Endothelial cell of umbilical vein (primary cell): ENCODE measurements at regions not wholly inside any gene's neighbourhood (a gene's known extent, or its start where the extent isn't known, plus 50 kb on each side); places are given as distances from the start of the nearest gene placed in this dataset.

Experiments used
- BruUV-seq: library from RNA; stranded (reverse); fragments of 400-500 nt; replicated peaks from 2 replicates; lab custom pipeline; 2021; lab: Mats Ljungman, UMichigan
- CTCF ChIA-PET: fragments of 300-600, 350-600 bp; sonication (Branson Sonifier 250); formaldehyde crosslinking; loops from one replicate; lab custom pipeline; 2021; ENCODE audit warnings: antibody characterized with exemption, inconsistent platforms; lab: Charles Lee
- POLR2A ChIA-PET: fragments of 300-600, 350-600 bp; sonication (Branson Sonifier 250); formaldehyde crosslinking; loops from one replicate; lab custom pipeline; 2021; ENCODE audit warnings: antibody characterized with exemption, inconsistent platforms; lab: Charles Lee
- DNase-seq: peaks from one replicate; pipeline ENCODE4 v3.0.0-alpha.2; 2011; ENCODE audit warnings: low read depth, low spot score
- FAIRE-seq: peaks from 2 replicates; lab custom pipeline; 2011; peaks lifted over from hg19 to GRCh38; lab: Jason Lieb, UNC
- H2AFZ ChIP-seq: 2 replicates; pipeline ENCODE4 v1.6.0; 2012; ENCODE audit warnings: low read depth, low read length, control low read depth, inconsistent platforms
- H3K27ac ChIP-seq: 2 replicates; pipeline ENCODE4 v1.5.1; 2011; ENCODE audit warnings: low read depth, mild to moderate bottlenecking, control low read depth, low read length, moderate library complexity; ENCODE audit not compliant: insufficient read depth
- H3K27me3 ChIP-seq, 2 experiments: 2 replicates each; pipeline versions ENCODE4 v1.6.0 to v1.6.1; 2011; ENCODE audit warnings: low read length in 2 of 2, mixed read lengths in 1 of 2; ENCODE audit not compliant: control insufficient read depth in 2 of 2, insufficient read depth in 2 of 2
- H3K36me3 ChIP-seq, 2 experiments: 2 replicates in 1 of 2; 3 replicates in 1 of 2; pipeline ENCODE4 v1.5.1; 2011; ENCODE audit warnings: low read length in 2 of 2, mild to moderate bottlenecking in 1 of 2, moderate library complexity in 1 of 2; ENCODE audit not compliant: control insufficient read depth in 2 of 2, insufficient read depth in 2 of 2; ENCODE audit errors: extremely low read depth in 1 of 2
- H3K4me1 ChIP-seq: 3 replicates; pipeline ENCODE4 v1.5.1; 2011; ENCODE audit warnings: mild to moderate bottlenecking, low read length; ENCODE audit not compliant: control insufficient read depth, insufficient read depth; ENCODE audit errors: extremely low read depth
- H3K4me2 ChIP-seq: 2 replicates; pipeline ENCODE4 v1.6.1; 2011; ENCODE audit warnings: low read length, control low read depth, mixed read lengths; ENCODE audit not compliant: insufficient read depth
- H3K4me3 ChIP-seq, 3 experiments: fragments of 200-600 bp in 1 of 3; sonication (generic), shearing (Covaris generic) in 1 of 3; replicated peaks in 1 of 3; 2 replicates each; pipeline ENCODE4 v1.5.1; 2011 to 2016; ENCODE audit warnings: control low read depth in 3 of 3, low read length in 3 of 3, mild to moderate bottlenecking in 2 of 3, inconsistent platforms in 1 of 3, low read depth in 1 of 3, moderate library complexity in 1 of 3; ENCODE audit not compliant: insufficient read depth in 1 of 3
- H3K79me2 ChIP-seq: 2 replicates; pipeline ENCODE4 v1.6.0; 2012; ENCODE audit warnings: low read length, inconsistent platforms; ENCODE audit not compliant: control insufficient read depth, insufficient read depth
- H3K9ac ChIP-seq: replicated peaks from 2 replicates; pipeline ENCODE3; 2011; ENCODE audit warnings: low read length, control low read depth; ENCODE audit not compliant: insufficient read depth; ENCODE audit errors: extremely low read depth
- H3K9me1 ChIP-seq: replicated peaks from 3 replicates; pipeline ENCODE4 v1.6.0; 2011; ENCODE audit warnings: mild to moderate bottlenecking, low read length; ENCODE audit not compliant: control insufficient read depth, insufficient read depth; ENCODE audit errors: extremely low read depth
- H3K9me3 ChIP-seq: replicated peaks from 2 replicates; pipeline ENCODE4 v1.5.1; 2012; ENCODE audit warnings: low read length, inconsistent platforms; ENCODE audit not compliant: control insufficient read depth, insufficient read depth
- H4K20me1 ChIP-seq: replicated peaks from 2 replicates; pipeline ENCODE3; 2011; ENCODE audit warnings: mild to moderate bottlenecking, low read length; ENCODE audit not compliant: control insufficient read depth, insufficient read depth; ENCODE audit errors: extremely low read depth
- CTCF ChIP-seq, 2 donors: IDR thresholded peaks; 1 replicate in 1 of 2; 2 replicates in 1 of 2; pipeline ENCODE4 v1.5.1; 2011; ENCODE audit warnings: low read length in 2 of 2, mild to moderate bottlenecking in 2 of 2, moderate library complexity in 2 of 2, control low read depth in 1 of 2, inconsistent platforms in 1 of 2, low read depth in 1 of 2; ENCODE audit not compliant: insufficient read depth in 1 of 2; ENCODE audit errors: extremely low read depth in 1 of 2
- EZH2 ChIP-seq: IDR thresholded peaks from 2 replicates; pipeline ENCODE4 v1.6.1; 2012; ENCODE audit warnings: borderline replicate concordance, low read depth, mild to moderate bottlenecking, moderate library complexity, low read length, inconsistent platforms; ENCODE audit not compliant: severe bottlenecking
- FOS ChIP-seq: IDR thresholded peaks from 2 replicates; pipeline ENCODE4 v1.6.1; 2011; ENCODE audit warnings: mild to moderate bottlenecking, low read length, moderate library complexity, borderline replicate concordance; ENCODE audit not compliant: insufficient read depth
- GATA2 ChIP-seq: IDR thresholded peaks from 2 replicates; pipeline ENCODE4 v1.7.0; 2011; ENCODE audit warnings: low read depth, mild to moderate bottlenecking, moderate library complexity, mixed read lengths, low read length; ENCODE audit not compliant: insufficient read length, insufficient read depth
- JUN ChIP-seq: IDR thresholded peaks from 2 replicates; pipeline ENCODE4 v1.6.1; 2011; ENCODE audit warnings: borderline replicate concordance, low read depth; ENCODE audit not compliant: insufficient read length, insufficient read depth
- MAX ChIP-seq: IDR thresholded peaks from 2 replicates; pipeline ENCODE4 v1.6.1; 2011; ENCODE audit not compliant: insufficient read depth, insufficient read length
- MYC ChIP-seq: IDR thresholded peaks from one replicate; pipeline ENCODE4 v1.6.1; 2011; ENCODE audit warnings: mild to moderate bottlenecking, low read depth, low read length
- POLR2A ChIP-seq: IDR thresholded peaks from 2 replicates; pipeline ENCODE4 v1.6.1; 2012; ENCODE audit warnings: low read depth, mild to moderate bottlenecking, control low read depth, low read length
- POLR2AphosphoS5 ChIP-seq: IDR thresholded peaks from 2 replicates; pipeline ENCODE4 v1.6.1; 2012; ENCODE audit warnings: low read depth, mild to moderate bottlenecking, control low read depth, low read length, moderate library complexity; ENCODE audit not compliant: insufficient read depth
- dilution Hi-C: fragments of 300-500 bp; cut with MboI; formaldehyde crosslinking; loops from one replicate; pipeline ENCODE4 v1.15.0; 2019; ENCODE audit warnings: low sequenced_read_pairs; ENCODE audit not compliant: extremely low pct_ligation_motif_present
- intact Hi-C: fragments of 100-400 bp; cut with micrococcal nuclease; formaldehyde crosslinking; loops from one replicate; pipeline ENCODE4 v1.10.0; 2022

GRCh38 chr3:41093476-41093875 is 105.8 kb upstream of the CTNNB1 start:
- DNase-seq: no peak
- Histone ChIP-seq H2AFZ (no peak overlapping the region), H3K4me2 (no peak overlapping the region), H4K20me1 (no peaks in the 10 kb centered on the region), H3K27me3 (no peaks in the 10 kb centered on the region), H3K27ac (no peak overlapping the region), H3K36me3 (no peaks in the 10 kb centered on the region), H3K79me2 (no peaks in the 10 kb centered on the region), H3K4me3 (no peak overlapping the region), H3K9me3 (no peaks in the 10 kb centered on the region), H3K9ac (no peak overlapping the region), H3K4me1 (no peaks in the 10 kb centered on the region), H3K9me1 (no peaks in the 10 kb centered on the region)
- ChIA-PET CTCF (no interaction called here), POLR2A (no interaction called here)
- intact Hi-C loops (no loop called here), dilution Hi-C loops (no loop called here)
- no peak for FAIRE-seq
- TF ChIP-seq JUN (no peak), MYC (no peak), EZH2 (no peak), GATA2 (no peak), POLR2AphosphoS5 (no peak), FOS (no peak), MAX (no peak), POLR2A (no peak), CTCF (IDR thresholded peaks at IDR 0.05; ENCODE audit: extremely low read depth in 1 of 2, insufficient read depth in 1 of 2, low read depth in 1 of 2, low read length in 2 of 2) (no peak)
- BruUV-seq: no TSS peak
